IPS-18a (cell line): ENCODE measurements at regions not wholly inside any gene's neighbourhood (a gene's known extent, or its start where the extent isn't known, plus 50 kb on each side); places are given as distances from the start of the nearest gene placed in this dataset.

ENCODE experiments used
- H3K27ac ChIP-seq: one replicate; pipeline ENCODE4 v1.5.1; 2013; ENCODE audit warnings: low read length
- H3K27me3 ChIP-seq: one replicate; pipeline ENCODE4 v1.6.1; 2013; ENCODE audit warnings: mild to moderate bottlenecking, low read length; ENCODE audit not compliant: control insufficient read depth, insufficient read depth
- H3K36me3 ChIP-seq: one replicate; pipeline ENCODE4 v1.6.1; 2013; ENCODE audit warnings: low read depth, low read length; ENCODE audit not compliant: control insufficient read depth
- H3K4me1 ChIP-seq: one replicate; pipeline ENCODE4 v1.6.1; 2013; ENCODE audit warnings: low read depth, low read length; ENCODE audit not compliant: control insufficient read depth
- H3K4me3 ChIP-seq: one replicate; pipeline ENCODE4 v1.5.1; 2013; ENCODE audit warnings: low read length
- H3K9ac ChIP-seq: one replicate; pipeline ENCODE4 v1.6.1; 2013; ENCODE audit warnings: mild to moderate bottlenecking, low read length, moderate library complexity
- H3K9me3 ChIP-seq: one replicate; pipeline ENCODE4 v1.6.1; 2013; ENCODE audit warnings: low read depth, low read length; ENCODE audit not compliant: control insufficient read depth

- no peaks in the 10 kb centered on the region for H3K27me3 ChIP-seq
- H3K9me3 ChIP-seq, result no peaks in the 10 kb centered on the region
- H3K4me1 ChIP-seq, result peaks cover 15% of the 10 kb centered on the region
- H3K36me3 ChIP-seq, result no peaks in the 10 kb centered on the region
- H3K27ac ChIP-seq, result no peak overlapping the region
- H3K9ac ChIP-seq, result no peak overlapping the region
- H3K4me3 ChIP-seq, result no peak overlapping the region
Measured at GRCh38 chr12:67410246-67410645, 141.1 kb downstream of the CAND1 start.

GRCh38 chr12:67410667-67411067 lies 141.5 kb downstream of the CAND1 start:
- no peaks in the 10 kb centered on the region for H3K27me3 ChIP-seq
- peaks cover 16% of the 10 kb centered on the region for H3K4me1 ChIP-seq
- H3K9ac ChIP-seq, result no peak overlapping the region
- H3K4me3 ChIP-seq, result no peak overlapping the region
- H3K36me3 ChIP-seq, result no peaks in the 10 kb centered on the region
- no peaks in the 10 kb centered on the region for H3K9me3 ChIP-seq
- H3K27ac ChIP-seq, result no peak overlapping the region

DNA sequence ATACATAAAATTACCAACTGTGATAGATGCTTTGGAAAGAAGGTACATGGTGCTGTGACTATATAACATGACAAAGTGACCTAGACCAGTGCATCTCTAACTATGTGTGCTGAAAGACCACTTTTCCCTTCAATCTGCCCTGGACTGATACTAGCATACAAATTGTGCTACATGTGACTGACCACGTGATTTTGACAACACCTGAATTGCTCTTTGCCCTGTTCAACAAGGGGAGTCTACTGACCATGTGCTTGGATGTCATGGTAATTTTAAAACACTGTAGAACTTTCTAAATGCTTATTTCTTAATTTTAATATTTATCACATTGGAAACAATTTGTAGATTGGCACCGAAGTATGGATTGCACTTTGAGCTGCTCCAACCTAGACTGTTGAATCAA lies 142.4 kb downstream of the CAND1 start:
- Histone ChIP-seq H3K9ac (no peak overlapping the region), H3K4me1 (peaks cover 16% of the 10 kb centered on the region), H3K27me3 (no peaks in the 10 kb centered on the region), H3K36me3 (no peaks in the 10 kb centered on the region), H3K4me3 (no peak overlapping the region), H3K9me3 (no peaks in the 10 kb centered on the region), H3K27ac (no peak overlapping the region)

- peaks cover 16% of the 10 kb centered on the region for H3K4me1 ChIP-seq
- no peak overlapping the region for H3K27ac ChIP-seq
- H3K9me3 ChIP-seq, result no peaks in the 10 kb centered on the region
- H3K27me3 ChIP-seq, result no peaks in the 10 kb centered on the region
- no peak overlapping the region for H3K9ac ChIP-seq
- H3K36me3 ChIP-seq, result no peaks in the 10 kb centered on the region
- H3K4me3 ChIP-seq, result no peak overlapping the region
Measured at GRCh38 chr12:67413577-67413976, 144.4 kb downstream of the CAND1 start.

DNA sequence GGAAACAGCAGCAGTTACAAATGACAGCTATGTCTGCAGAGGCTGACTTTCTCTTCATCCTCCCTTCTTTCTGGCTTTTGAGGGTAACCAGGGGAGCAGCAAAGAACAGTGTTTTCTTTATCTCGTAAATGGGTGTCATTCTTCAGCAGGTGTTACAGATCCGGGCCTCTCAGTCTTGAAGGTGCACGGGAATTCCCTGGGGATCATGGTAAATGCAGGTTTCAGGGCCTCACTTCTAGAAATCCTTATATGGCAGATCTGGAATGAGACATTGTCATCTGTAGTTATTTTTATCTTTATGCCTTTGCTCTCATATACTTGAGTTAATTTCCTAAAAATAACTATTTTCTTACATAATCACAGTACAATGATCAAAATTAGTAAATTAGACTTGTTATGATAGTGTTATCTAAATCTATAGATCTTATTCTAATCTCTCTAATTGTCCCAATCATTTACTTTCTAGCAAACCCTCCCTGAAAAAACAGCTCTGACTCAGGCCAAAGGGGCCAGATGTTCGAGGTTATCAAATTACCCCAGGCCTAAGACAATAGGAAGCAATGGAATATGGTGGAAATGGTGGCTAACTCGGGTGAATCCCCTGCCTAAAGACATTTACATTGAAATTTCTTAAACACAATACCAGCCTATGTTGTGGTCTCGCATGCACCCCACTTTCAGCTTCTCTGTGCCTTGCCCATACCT lies 145.0 kb downstream of the CAND1 start:
- Histone ChIP-seq H3K36me3 (no peaks in the 10 kb centered on the region), H3K27ac (no peak overlapping the region), H3K4me3 (no peak overlapping the region), H3K4me1 (peaks cover 18% of the 10 kb centered on the region), H3K9me3 (no peaks in the 10 kb centered on the region), H3K27me3 (no peaks in the 10 kb centered on the region), H3K9ac (no peak overlapping the region)

- no peaks in the 10 kb centered on the region for H3K27me3 ChIP-seq
- H3K9me3 ChIP-seq, result no peaks in the 10 kb centered on the region
- no peak overlapping the region for H3K4me3 ChIP-seq
- H3K36me3 ChIP-seq, result no peaks in the 10 kb centered on the region
- peaks cover 31% of the 10 kb centered on the region for H3K4me1 ChIP-seq
- no peak overlapping the region for H3K27ac ChIP-seq
- H3K9ac ChIP-seq, result no peak overlapping the region
Measured at GRCh38 chr12:67415473-67415872, 146.3 kb downstream of the CAND1 start.

DNA sequence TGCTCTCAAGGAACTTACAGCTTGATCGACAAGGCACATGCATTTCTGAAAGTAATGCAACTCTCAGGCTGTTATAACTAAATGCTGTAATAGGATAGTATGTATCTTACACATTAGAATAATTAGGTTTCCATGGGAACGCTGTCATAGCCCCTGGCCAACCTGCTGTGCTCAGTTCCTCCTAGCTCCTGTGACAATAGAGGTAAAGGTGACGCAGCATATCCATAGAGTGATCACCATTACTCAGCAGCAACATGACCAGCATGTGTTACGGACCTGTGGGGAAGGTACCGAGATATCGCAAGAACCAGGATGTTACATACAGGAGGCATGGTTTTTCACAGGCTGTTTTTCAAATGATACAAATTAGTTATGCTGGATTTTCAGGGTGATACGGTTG lies 150.7 kb downstream of the CAND1 start:
- no peaks in the 10 kb centered on the region for H3K27me3 ChIP-seq
- H3K4me3 ChIP-seq, result no peak overlapping the region
- no peak overlapping the region for H3K9ac ChIP-seq
- H3K9me3 ChIP-seq, result no peaks in the 10 kb centered on the region
- no peaks in the 10 kb centered on the region for H3K36me3 ChIP-seq
- H3K4me1 ChIP-seq, result peaks cover 22% of the 10 kb centered on the region
- no peak overlapping the region for H3K27ac ChIP-seq

- Histone ChIP-seq H3K27ac (no peak overlapping the region), H3K36me3 (no peaks in the 10 kb centered on the region), H3K9me3 (no peaks in the 10 kb centered on the region), H3K27me3 (no peaks in the 10 kb centered on the region), H3K9ac (no peak overlapping the region), H3K4me3 (no peak overlapping the region), H3K4me1 (peaks cover 16% of the 10 kb centered on the region)
Measured at GRCh38 chr12:67420506-67420905, 151.3 kb downstream of the CAND1 start.

DNA sequence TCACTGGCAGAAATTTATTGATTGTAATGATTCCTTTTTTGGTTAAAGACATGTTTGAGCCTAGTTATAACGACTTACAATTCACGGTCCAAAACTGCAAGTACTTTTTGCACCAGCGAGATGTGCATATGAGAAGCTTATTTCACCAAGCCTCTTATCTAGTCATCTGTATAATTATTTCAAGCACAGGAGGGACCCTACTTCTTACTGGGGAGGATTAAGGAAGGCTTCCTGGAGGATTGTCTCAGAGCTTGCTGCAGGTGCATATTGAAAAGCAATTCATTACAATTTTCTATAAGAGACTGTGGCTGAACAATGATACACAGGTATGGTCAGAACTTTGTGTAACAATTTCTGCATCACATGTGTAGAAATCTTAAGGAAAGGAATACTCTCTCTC lies 152.9 kb downstream of the CAND1 start:
- peaks cover 23% of the 10 kb centered on the region for H3K4me1 ChIP-seq
- no peaks in the 10 kb centered on the region for H3K9me3 ChIP-seq
- H3K27ac ChIP-seq, result no peak overlapping the region
- no peak overlapping the region for H3K9ac ChIP-seq
- no peak overlapping the region for H3K4me3 ChIP-seq
- no peaks in the 10 kb centered on the region for H3K27me3 ChIP-seq
- no peaks in the 10 kb centered on the region for H3K36me3 ChIP-seq

DNA sequence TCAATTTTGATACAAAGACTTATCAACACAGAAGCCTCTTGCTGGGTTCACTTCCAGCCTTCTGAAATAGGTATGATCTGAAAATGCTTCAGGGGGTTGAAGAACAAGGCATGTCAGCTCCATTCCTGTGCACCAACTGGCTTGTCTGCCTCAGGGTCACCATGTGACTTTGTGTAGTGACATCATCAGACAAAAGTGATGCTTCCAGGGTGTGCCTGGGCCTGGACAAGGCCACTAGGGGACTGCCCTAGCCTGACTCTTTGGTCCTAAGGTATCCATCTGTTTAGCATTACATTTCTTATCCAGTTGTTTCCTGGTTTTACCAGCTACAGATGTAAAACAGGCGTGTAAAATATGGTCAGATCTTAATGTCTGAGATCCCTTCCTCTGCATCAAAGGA lies 155.6 kb downstream of the CAND1 start:
- no peaks in the 10 kb centered on the region for H3K36me3 ChIP-seq
- no peak overlapping the region for H3K4me3 ChIP-seq
- H3K27ac ChIP-seq, result no peak overlapping the region
- H3K9ac ChIP-seq, result no peak overlapping the region
- no peaks in the 10 kb centered on the region for H3K9me3 ChIP-seq
- H3K4me1 ChIP-seq, result peaks cover 15% of the 10 kb centered on the region
- no peaks in the 10 kb centered on the region for H3K27me3 ChIP-seq

DNA sequence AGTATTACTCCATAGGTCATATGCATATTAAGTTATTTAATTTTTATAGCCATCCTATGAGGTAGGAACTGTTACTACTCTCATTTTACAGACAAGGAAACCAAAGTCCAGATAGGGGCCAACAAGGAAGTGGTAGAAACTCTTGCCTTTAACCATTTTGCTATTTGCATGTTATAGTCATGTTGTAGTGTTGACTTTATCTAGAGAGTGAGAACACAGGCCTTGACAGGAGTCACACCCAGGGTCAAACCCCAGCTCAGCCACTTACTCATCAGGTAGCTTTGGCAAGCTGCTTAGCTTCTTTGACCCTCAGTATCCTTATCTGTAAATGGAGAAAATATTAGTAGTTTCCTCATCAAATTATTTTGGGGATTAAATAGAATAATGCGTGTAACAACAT lies 156.2 kb downstream of the CAND1 start:
- Histone ChIP-seq H3K9ac (no peak overlapping the region), H3K27me3 (no peaks in the 10 kb centered on the region), H3K4me1 (peaks cover 9% of the 10 kb centered on the region), H3K27ac (no peak overlapping the region), H3K36me3 (no peaks in the 10 kb centered on the region), H3K9me3 (no peaks in the 10 kb centered on the region), H3K4me3 (no peak overlapping the region)

- Histone ChIP-seq H3K27ac (no peak overlapping the region), H3K4me3 (no peak overlapping the region), H3K4me1 (peaks cover 6% of the 10 kb centered on the region), H3K9me3 (no peaks in the 10 kb centered on the region), H3K9ac (no peak overlapping the region), H3K27me3 (no peaks in the 10 kb centered on the region), H3K36me3 (no peaks in the 10 kb centered on the region)
Measured at GRCh38 chr12:67426067-67426466, 156.9 kb downstream of the CAND1 start.
